Spinal cord (tissue), 9 donors: ENCODE measurements at regions not wholly inside any gene's neighbourhood (a gene's known extent, or its start where the extent isn't known, plus 50 kb on each side); places are given as distances from the start of the nearest gene placed in this dataset.

Experiments used
- DNase-seq, 6 donors: peaks; one replicate each; pipeline versions ENCODE4 v3.0.0 to v3.0.0-alpha.2; 2013 to 2015; ENCODE audit warnings: low spot score in 6 of 6, low read depth in 4 of 6
- H3K27ac ChIP-seq: one replicate; pipeline ENCODE4 v1.5.1; 2013; ENCODE audit warnings: low read depth, low read length, control low read depth
- H3K27me3 ChIP-seq: one replicate; pipeline ENCODE4 v1.6.1; 2013; ENCODE audit warnings: low read length; ENCODE audit not compliant: control insufficient read depth, insufficient read depth
- H3K36me3 ChIP-seq: one replicate; pipeline ENCODE4 v1.6.1; 2013; ENCODE audit warnings: low read length; ENCODE audit not compliant: control insufficient read depth, insufficient read depth
- H3K4me1 ChIP-seq: one replicate; pipeline ENCODE4 v1.6.1; 2013; ENCODE audit warnings: low read length; ENCODE audit not compliant: control insufficient read depth, insufficient read depth
- H3K4me3 ChIP-seq: one replicate; pipeline ENCODE4 v1.5.1; 2013; ENCODE audit warnings: low read depth, low read length, control low read depth
- H3K9me3 ChIP-seq: one replicate; pipeline ENCODE4 v1.6.1; 2013; ENCODE audit warnings: low read length; ENCODE audit not compliant: control insufficient read depth, insufficient read depth
- WGBS: methylation state at CpG from one replicate; pipeline ENCODE4 v1.1.5; 2013; ENCODE audit warnings: missing lambda C conversion rate; ENCODE audit not compliant: insufficient coverage; 5-methylcytosine and 5-hydroxymethylcytosine counted together
- donor health status: healthy.

DNA sequence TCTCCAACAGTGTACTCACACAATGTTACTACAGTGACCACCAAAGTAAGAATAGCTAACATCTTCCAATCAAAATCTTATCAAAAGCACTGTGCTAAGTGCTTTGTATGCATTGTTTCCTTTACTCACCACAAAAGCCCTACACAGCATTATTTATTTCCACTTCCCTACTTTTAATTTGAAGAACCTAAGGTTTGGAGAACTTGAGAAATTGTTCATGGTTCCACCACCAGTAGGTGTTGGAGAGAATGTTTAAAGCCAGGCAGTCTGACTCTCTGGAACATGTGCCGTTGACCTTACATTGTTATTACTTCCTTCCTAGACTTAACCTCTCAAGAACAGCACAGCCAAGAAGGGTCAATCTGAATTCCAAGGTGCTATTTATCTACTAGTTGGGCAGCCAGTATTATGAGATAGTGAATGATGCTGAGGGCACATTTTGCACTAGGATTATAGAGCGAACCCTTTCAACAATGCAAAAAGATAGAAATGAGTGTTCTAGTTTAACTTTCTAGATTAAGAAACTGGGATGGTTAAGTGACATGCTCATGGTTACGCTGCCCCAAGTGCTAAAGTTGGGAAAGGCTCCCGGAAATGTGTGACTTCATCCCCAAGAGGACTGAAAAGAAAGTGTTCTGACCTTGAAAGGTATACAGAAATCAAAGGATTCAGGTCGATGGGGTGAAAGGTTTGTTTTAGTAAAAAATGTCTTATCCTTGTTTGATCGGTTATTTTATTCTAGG lies 55.2 kb upstream of the FAM136A start:
- WGBS = 70% methylated on average over 4 of the region's 6 CpGs
- Histone ChIP-seq H3K27me3 (no peaks in the 10 kb centered on the region), H3K4me1 (no peaks in the 10 kb centered on the region), H3K36me3 (no peaks in the 10 kb centered on the region), H3K4me3 (no peak overlapping the region), H3K27ac (no peak overlapping the region), H3K9me3 (no peaks in the 10 kb centered on the region)
- DNase-seq = no peak

DNA sequence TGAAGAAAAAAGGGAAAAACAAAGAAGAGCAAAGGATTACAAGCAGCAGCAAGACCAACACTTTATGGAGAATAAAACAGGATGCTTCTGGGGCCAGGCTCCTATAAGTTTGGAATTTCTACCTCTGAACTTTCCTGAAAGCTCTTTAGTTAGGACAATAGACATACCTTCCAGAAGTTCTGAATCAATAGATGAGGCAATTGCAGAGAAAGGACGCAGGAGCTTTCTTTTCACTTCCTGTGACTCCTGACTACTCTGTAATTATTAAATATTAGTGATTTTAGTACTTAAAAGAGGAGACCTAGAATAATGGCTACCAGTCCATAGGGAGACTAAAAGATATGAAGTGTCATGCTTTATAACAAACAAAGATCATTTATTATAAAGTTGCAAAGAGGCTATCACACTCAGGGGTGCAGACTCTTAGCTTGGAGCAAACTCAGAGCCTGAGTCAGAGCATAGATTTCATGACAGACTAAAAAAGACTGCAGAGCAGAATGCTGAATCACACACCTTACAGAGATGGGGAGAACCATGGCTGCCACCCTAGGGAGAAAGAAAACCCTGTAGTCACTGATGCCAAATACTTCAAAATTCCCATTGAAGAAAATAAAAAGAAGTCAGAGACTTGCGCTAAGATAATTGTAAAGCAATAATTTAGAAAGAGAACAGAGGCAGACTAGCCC lies 52.5 kb upstream of the FAM136A start:
- DNase-seq = no peak
- WGBS = 60% methylated on average over 1 of the region's 2 CpGs
- Histone ChIP-seq H3K27ac (no peak overlapping the region), H3K4me3 (no peak overlapping the region), H3K27me3 (no peaks in the 10 kb centered on the region), H3K36me3 (no peaks in the 10 kb centered on the region), H3K4me1 (no peaks in the 10 kb centered on the region), H3K9me3 (no peaks in the 10 kb centered on the region)
